ENCODE measurements at regions not wholly inside any gene's neighbourhood (a gene's known extent, or its start where the extent isn't known, plus 50 kb on each side); places are given as distances from the start of the nearest gene placed in this dataset.

DNA sequence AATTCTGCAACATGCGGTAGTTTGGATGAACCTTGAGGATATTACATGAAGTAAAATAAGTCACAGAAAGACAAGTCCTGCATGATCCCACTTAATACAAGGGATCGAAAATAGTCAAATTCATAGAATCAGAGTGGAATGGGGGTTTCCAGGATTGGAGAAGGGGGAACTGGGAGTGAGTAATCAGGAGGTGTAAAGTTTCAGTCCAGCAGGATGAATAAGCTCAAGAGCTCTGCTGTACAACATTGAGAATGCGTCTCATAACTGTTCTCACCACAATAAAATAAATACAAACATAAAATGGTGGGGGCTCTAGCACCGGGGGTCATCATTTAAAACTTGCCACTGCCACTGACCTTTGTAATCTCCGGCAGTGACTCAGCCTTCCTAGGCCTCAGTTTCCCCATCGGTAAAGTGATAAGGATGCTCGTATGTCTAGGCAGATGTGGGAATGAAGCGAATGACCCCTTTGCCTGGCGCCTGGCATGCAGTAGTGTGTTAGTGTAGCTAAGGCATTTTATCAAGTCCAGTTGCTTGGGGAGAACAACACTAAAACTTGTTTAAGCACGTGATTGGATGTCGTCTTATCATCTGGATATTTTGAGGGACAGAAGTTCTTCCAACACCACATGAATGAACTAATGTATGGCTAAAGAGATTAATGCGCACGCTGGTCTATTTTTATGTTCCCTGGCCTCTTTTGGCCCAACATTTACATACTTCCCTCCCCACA, 421.1 kb downstream of the QKI start:
- TF ChIP-seq ZFP3 (CRISPR knock-in tag; IDR thresholded peaks at IDR 0.05): no peak
- TF ChIP-seq CREB5 (CRISPR knock-in tag; IDR thresholded peaks at IDR 0.05; ENCODE audit: low read depth): no peak
- no peak for TF ChIP-seq CSRNP3 (CRISPR knock-in tag; IDR thresholded peaks at IDR 0.05)
- TF ChIP-seq PPARA (CRISPR knock-in tag; IDR thresholded peaks at IDR 0.05; ENCODE audit: borderline replicate concordance): no peak
- TF ChIP-seq RARB (CRISPR knock-in tag; IDR thresholded peaks at IDR 0.05): no peak
- no peak for TF ChIP-seq TSHZ2 (CRISPR knock-in tag; IDR thresholded peaks at IDR 0.05)
- TF ChIP-seq OSR1 (CRISPR knock-in tag; IDR thresholded peaks at IDR 0.05): no peak
- no peak for TF ChIP-seq ZNF8 (CRISPR knock-in tag; IDR thresholded peaks at IDR 0.05)
- no peak for TF ChIP-seq TOX (CRISPR knock-in tag; IDR thresholded peaks at IDR 0.05; ENCODE audit: borderline replicate concordance)
- no peak for TF ChIP-seq ESRRG (CRISPR knock-in tag; IDR thresholded peaks at IDR 0.05)
- no peak for TF ChIP-seq PATZ1 (CRISPR knock-in tag; IDR thresholded peaks at IDR 0.05; ENCODE audit: borderline replicate concordance)
- TF ChIP-seq ZC3H10 (CRISPR knock-in tag; IDR thresholded peaks at IDR 0.05): no peak
- TF ChIP-seq SNAI2 (CRISPR knock-in tag; IDR thresholded peaks at IDR 0.05): no peak
- no peak for TF ChIP-seq ISL1 (CRISPR knock-in tag; IDR thresholded peaks at IDR 0.05)
- no peak for TF ChIP-seq BACH2 (CRISPR knock-in tag; IDR thresholded peaks at IDR 0.05; ENCODE audit: borderline replicate concordance)
- no peak for ATAC-seq

- ATAC-seq: no peak
- TF ChIP-seq, protein P1, sequence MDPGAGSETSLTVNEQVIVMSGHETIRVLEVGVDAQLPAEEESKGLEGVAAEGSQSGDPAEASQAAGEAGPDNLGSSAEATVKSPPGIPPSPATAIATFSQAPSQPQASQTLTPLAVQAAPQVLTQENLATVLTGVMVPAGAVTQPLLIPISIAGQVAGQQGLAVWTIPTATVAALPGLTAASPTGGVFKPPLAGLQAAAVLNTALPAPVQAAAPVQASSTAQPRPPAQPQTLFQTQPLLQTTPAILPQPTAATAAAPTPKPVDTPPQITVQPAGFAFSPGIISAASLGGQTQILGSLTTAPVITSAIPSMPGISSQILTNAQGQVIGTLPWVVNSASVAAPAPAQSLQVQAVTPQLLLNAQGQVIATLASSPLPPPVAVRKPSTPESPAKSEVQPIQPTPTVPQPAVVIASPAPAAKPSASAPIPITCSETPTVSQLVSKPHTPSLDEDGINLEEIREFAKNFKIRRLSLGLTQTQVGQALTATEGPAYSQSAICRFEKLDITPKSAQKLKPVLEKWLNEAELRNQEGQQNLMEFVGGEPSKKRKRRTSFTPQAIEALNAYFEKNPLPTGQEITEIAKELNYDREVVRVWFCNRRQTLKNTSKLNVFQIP (CRISPR knock-in tag; IDR thresholded peaks at IDR 0.05; ENCODE audit: borderline replicate concordance, low read depth): no peak
- TF ChIP-seq ZNF70 (CRISPR knock-in tag; IDR thresholded peaks at IDR 0.05) (no peak), PPARA (CRISPR knock-in tag; IDR thresholded peaks at IDR 0.05; ENCODE audit: borderline replicate concordance) (no peak), OSR1 (CRISPR knock-in tag; IDR thresholded peaks at IDR 0.05) (no peak), CSDC2 (CRISPR knock-in tag; IDR thresholded peaks at IDR 0.05) (no peak), SNAI2 (CRISPR knock-in tag; IDR thresholded peaks at IDR 0.05) (no peak)
These were observed 419.9 kb downstream of the QKI start for GRCh38 chr6:163834226-163834970.

- ATAC-seq: no peak
- TF ChIP-seq CREB5 (CRISPR knock-in tag; IDR thresholded peaks at IDR 0.05; ENCODE audit: low read depth): no peak
- no peak for TF ChIP-seq ZC3H10 (CRISPR knock-in tag; IDR thresholded peaks at IDR 0.05)
- no peak for TF ChIP-seq ZFP3 (CRISPR knock-in tag; IDR thresholded peaks at IDR 0.05)
- TF ChIP-seq PATZ1 (CRISPR knock-in tag; IDR thresholded peaks at IDR 0.05; ENCODE audit: borderline replicate concordance): no peak
These were observed 417.2 kb downstream of the QKI start for GRCh38 chr6:163831736-163832135.

Data from SK-N-SH treated with all-trans-retinoic acid at 6 μM for 48 hours (cell line).